Smooth muscle cell (in vitro differentiated cells): ENCODE measurements at regions not wholly inside any gene's neighbourhood (a gene's known extent, or its start where the extent isn't known, plus 50 kb on each side); places are given as distances from the start of the nearest gene placed in this dataset.
"Not testable (repeated sequence)": the region's sequence is repeated elsewhere in the genome, so short reads cannot be mapped to it uniquely, and the experiment has no call there.

Experiments
- DNase-seq: peaks from one replicate; lab custom pipeline; 2025; ENCODE audit not compliant: unreplicated experiment; lab: John Stamatoyannopoulos, UW
- H2AFZ ChIP-seq: fragments of 200-600 bp; sonication (generic); 2 replicates; pipeline ENCODE4 v1.6.0; 2016; ENCODE audit warnings: antibody characterized with exemption, low read depth, mild to moderate bottlenecking
- H3F3A ChIP-seq: fragments of 200-600 bp; sonication (generic); 2 replicates; pipeline ENCODE4 v1.6.0; 2017; ENCODE audit warnings: antibody characterized with exemption, low read depth
- H3K27ac ChIP-seq: fragments of 200-600 bp; sonication (generic); 2 replicates; pipeline ENCODE4 v1.5.1; 2016; ENCODE audit warnings: low read depth, mild to moderate bottlenecking
- H3K27me3 ChIP-seq: fragments of 200-600 bp; sonication (generic); 2 replicates; pipeline ENCODE4 v1.6.1; 2016; ENCODE audit warnings: low read depth, mild to moderate bottlenecking
- H3K36me3 ChIP-seq: fragments of 200-600 bp; sonication (generic); 2 replicates; pipeline ENCODE4 v1.5.1; 2016; ENCODE audit warnings: low read depth
- H3K4me1 ChIP-seq: fragments of 200-600 bp; sonication (generic); 2 replicates; pipeline ENCODE4 v1.5.1; 2016; ENCODE audit warnings: low read depth
- H3K4me2 ChIP-seq: fragments of 200-600 bp; sonication (generic); 2 replicates; pipeline ENCODE4 v1.6.0; 2016; ENCODE audit warnings: mild to moderate bottlenecking
- H3K4me3 ChIP-seq: fragments of 200-600 bp; sonication (generic); 2 replicates; pipeline ENCODE4 v1.5.1; 2016; ENCODE audit warnings: mild to moderate bottlenecking
- H3K79me2 ChIP-seq: fragments of 200-600 bp; sonication (generic); 2 replicates; pipeline ENCODE4 v1.6.0; 2016; ENCODE audit warnings: low read depth, mild to moderate bottlenecking
- H3K9ac ChIP-seq: fragments of 200-600 bp; sonication (generic); 2 replicates; pipeline ENCODE4 v1.6.0; 2016; ENCODE audit warnings: low read depth
- H3K9me3 ChIP-seq: fragments of 200-600 bp; sonication (generic); replicated peaks from 2 replicates; pipeline ENCODE4 v1.5.1; 2016; ENCODE audit warnings: low read depth
- H4K20me1 ChIP-seq: fragments of 200-600 bp; sonication (generic); 2 replicates; pipeline ENCODE4 v1.6.0; 2016; ENCODE audit warnings: low read depth
- CTCF ChIP-seq: fragments of 200-600 bp; sonication (generic); IDR thresholded peaks from 2 replicates; pipeline ENCODE4 v1.5.1; 2017; ENCODE audit warnings: borderline replicate concordance, mild to moderate bottlenecking, antibody characterized with exemption; ENCODE audit not compliant: insufficient read depth, poor library complexity, severe bottlenecking
- WGBS: methylation state at CpG from one replicate; pipeline ENCODE4 v1.1.7; 2016; ENCODE audit warnings: low lambda C conversion rate; 5-methylcytosine and 5-hydroxymethylcytosine counted together

- Histone ChIP-seq H3K27me3 (no peaks in the 10 kb centered on the region), H3K27ac (no peak overlapping the region), H3K9me3 (no peaks in the 10 kb centered on the region), H2AFZ (no peak overlapping the region), H3F3A (no peaks in the 10 kb centered on the region), H3K79me2 (no peaks in the 10 kb centered on the region), H3K9ac (no peak overlapping the region), H3K4me2 (no peak overlapping the region), H3K4me3 (no peak overlapping the region), H3K4me1 (no peaks in the 10 kb centered on the region), H3K36me3 (no peaks in the 10 kb centered on the region), H4K20me1 (no peaks in the 10 kb centered on the region)
- 98% methylated on average over 2 of the region's 2 CpGs for WGBS
- no peak for TF ChIP-seq CTCF
- DNase-seq: no peak
Observed at GRCh38 chr6:157748839-157749571, 74.0 kb upstream of the SNX9 start.

- not testable (repeated sequence) for H2AFZ ChIP-seq, DNase-seq, H3K36me3 ChIP-seq, H4K20me1 ChIP-seq, H3F3A ChIP-seq, H3K9me3 ChIP-seq, H3K4me2 ChIP-seq, H3K9ac ChIP-seq, H3K79me2 ChIP-seq, H3K27ac ChIP-seq, H3K4me1 ChIP-seq, H3K27me3 ChIP-seq, H3K4me3 ChIP-seq
- WGBS: 95% methylated on average over 3 of the region's 3 CpGs
Observed at GRCh38 chr6:157750973-157751372, 72.1 kb upstream of the SNX9 start.

- no peak for DNase-seq
- WGBS: 89% methylated on average over 10 of the region's 10 CpGs
- no peaks in the 10 kb centered on the region for H3K9me3 ChIP-seq
Observed at GRCh38 chr6:157751547-157752200, 71.4 kb upstream of the SNX9 start.

GRCh38 chr6:157752879-157753278 lies 70.2 kb upstream of the SNX9 start:
- H3K36me3 ChIP-seq, H4K20me1 ChIP-seq, H3K27ac ChIP-seq, H3K27me3 ChIP-seq, H3K9me3 ChIP-seq, H2AFZ ChIP-seq, H3K79me2 ChIP-seq, H3K9ac ChIP-seq, DNase-seq, H3F3A ChIP-seq, H3K4me2 ChIP-seq, H3K4me3 ChIP-seq, H3K4me1 ChIP-seq: not testable (repeated sequence)
- 44% methylated on average over 3 of the region's 3 CpGs for WGBS

More at GRCh38 chr6:157751547-157752200, 71.4 kb upstream of the SNX9 start:
- H3F3A ChIP-seq: no peaks in the 10 kb centered on the region
- no peak overlapping the region for H3K4me2 ChIP-seq
- H3K9ac ChIP-seq: no peak overlapping the region
- H3K27me3 ChIP-seq: no peaks in the 10 kb centered on the region
- no peak overlapping the region for H3K27ac ChIP-seq
- peaks cover 8% of the 10 kb centered on the region for H3K4me1 ChIP-seq
- no peak for TF ChIP-seq CTCF
- no peaks in the 10 kb centered on the region for H4K20me1 ChIP-seq
- H3K36me3 ChIP-seq: no peaks in the 10 kb centered on the region
- no peak overlapping the region for H3K4me3 ChIP-seq
- H3K79me2 ChIP-seq: no peaks in the 10 kb centered on the region
- no peak overlapping the region for H2AFZ ChIP-seq
